Choroid plexus epithelial cell (primary cell): ENCODE measurements at regions not wholly inside any gene's neighbourhood (a gene's known extent, or its start where the extent isn't known, plus 50 kb on each side); places are given as distances from the start of the nearest gene placed in this dataset.

Source experiments
- DNase-seq: peaks from one replicate; pipeline ENCODE4 v3.0.0-alpha.2; 2010; ENCODE audit warnings: low read depth
- H3K4me3 ChIP-seq: 2 replicates; pipeline ENCODE4 v1.5.1; 2011; ENCODE audit warnings: low read depth, mild to moderate bottlenecking, control low read depth, low read length, moderate library complexity
- TF ChIP-seq, protein P1 (sequence below): conservative IDR thresholded peaks from 2 replicates; pipeline ENCODE4 v1.5.1; 2011; ENCODE audit warnings: low read depth, mild to moderate bottlenecking, control low read depth, inconsistent platforms, low read length, moderate library complexity

GRCh38 chr1:37243368-37244082, 209.2 kb upstream of the GRIK3 start:
- no peak overlapping the region for H3K4me3 ChIP-seq
- TF ChIP-seq, protein P1, sequence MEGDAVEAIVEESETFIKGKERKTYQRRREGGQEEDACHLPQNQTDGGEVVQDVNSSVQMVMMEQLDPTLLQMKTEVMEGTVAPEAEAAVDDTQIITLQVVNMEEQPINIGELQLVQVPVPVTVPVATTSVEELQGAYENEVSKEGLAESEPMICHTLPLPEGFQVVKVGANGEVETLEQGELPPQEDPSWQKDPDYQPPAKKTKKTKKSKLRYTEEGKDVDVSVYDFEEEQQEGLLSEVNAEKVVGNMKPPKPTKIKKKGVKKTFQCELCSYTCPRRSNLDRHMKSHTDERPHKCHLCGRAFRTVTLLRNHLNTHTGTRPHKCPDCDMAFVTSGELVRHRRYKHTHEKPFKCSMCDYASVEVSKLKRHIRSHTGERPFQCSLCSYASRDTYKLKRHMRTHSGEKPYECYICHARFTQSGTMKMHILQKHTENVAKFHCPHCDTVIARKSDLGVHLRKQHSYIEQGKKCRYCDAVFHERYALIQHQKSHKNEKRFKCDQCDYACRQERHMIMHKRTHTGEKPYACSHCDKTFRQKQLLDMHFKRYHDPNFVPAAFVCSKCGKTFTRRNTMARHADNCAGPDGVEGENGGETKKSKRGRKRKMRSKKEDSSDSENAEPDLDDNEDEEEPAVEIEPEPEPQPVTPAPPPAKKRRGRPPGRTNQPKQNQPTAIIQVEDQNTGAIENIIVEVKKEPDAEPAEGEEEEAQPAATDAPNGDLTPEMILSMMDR = no peak
- no peak for DNase-seq

GRCh38 chr1:37244083-37244480, 209.8 kb upstream of the GRIK3 start:
- no peak overlapping the region for H3K4me3 ChIP-seq
- TF ChIP-seq, protein P1 = no peak
- no peak for DNase-seq

DNA sequence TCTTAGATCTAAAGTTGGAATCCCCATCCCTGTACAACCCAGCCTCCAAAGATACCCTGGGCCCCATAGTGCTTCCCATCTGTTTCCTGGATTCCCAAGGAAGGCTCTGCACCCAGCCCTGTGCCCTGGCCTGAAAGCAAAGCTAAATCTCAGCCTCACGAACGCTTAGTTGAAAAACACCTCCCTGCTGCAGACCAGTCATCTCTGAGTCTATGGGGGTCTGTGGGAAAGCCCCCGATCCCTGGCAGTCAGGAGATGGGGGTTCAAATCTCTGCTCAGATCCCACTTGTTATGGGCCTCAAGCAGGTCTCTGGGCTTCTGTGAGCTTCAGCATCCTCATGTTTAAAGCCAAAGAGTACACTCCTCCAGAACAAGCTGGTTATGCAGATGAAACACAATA, 210.5 kb upstream of the GRIK3 start:
- TF ChIP-seq, protein P1 = no peak
- no peak overlapping the region for H3K4me3 ChIP-seq
- DNase-seq = no peak

GRCh38 chr1:37246631-37247030, 212.3 kb upstream of the GRIK3 start:
- TF ChIP-seq, protein P1 = no peak
- H3K4me3 ChIP-seq = no peak overlapping the region
- no peak for DNase-seq

DNA sequence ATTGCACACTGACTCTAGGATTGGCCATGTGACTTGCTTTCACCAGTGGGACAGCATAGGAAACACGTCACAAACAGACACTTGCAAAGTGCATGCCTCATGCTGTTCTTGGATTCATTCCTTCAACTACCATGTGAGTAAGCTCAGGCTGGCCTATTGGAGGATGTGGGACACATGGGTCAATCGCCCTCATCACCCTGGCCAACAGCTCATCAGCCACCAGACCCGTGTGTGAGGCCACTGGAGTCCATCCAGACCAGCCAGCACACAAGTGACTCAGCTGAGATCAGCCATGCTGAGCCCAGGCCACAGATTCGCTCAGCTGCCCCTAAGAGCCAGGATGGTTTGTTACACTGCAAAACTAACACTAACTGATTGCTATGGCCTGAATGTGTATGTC, 216.1 kb upstream of the GRIK3 start:
- TF ChIP-seq, protein P1 = no peak
- DNase-seq = no peak
- H3K4me3 ChIP-seq = no peak overlapping the region

DNA sequence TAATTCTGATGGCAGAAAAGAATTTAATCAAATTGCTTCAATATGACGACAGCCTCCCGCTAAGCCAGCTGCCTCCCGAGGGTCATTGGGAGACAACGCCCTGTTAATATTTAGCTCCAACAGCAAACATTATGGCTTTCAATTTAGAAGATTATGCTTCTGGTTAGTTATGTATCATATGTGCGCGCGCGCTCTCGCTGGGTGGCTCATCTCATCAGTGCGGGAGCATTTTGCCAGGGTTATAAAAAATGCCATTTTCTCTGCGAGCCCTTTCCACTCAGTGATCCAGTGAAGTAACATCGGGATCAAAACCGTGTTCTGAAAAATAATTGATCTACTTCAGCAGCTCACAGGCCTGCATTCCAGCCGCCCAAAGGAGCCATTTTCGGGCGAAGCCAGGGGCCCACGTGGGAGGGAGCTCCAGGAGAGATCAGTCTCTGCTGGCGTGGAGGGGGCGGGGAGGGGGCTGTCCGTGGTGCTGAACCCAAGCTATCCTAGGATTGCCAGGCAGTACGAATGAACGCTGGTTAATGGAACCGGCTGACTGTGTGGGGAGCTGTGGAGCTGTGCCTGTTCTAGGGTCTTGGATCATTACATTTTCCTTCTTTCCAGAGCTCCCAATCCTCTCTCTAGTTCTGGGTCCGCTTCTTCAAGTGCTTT, 219.1 kb upstream of the ZC3H12A start:
- TF ChIP-seq, protein P1 = no peak
- DNase-seq = peak; percentile 2
- no peak overlapping the region for H3K4me3 ChIP-seq

DNA sequence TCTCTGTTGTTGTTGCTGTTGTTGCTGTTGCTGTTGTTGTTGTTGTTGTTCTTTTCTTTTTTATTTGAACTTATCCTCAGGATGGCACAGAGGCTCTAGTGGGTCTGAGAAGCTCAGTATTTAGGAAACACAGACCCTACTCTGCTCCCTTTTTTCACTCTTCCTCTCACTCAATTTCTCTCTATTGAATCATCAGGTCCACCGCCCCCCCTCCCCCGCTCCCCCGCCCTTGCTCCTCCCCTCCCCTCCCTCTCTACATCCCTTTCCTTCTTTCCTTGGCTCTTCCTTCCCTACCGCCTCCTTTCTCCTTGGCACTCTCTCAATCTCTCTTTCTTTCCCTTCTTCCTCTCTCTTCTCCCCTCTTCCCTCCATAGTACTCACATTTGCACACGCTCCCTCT, 218.5 kb upstream of the ZC3H12A start:
- TF ChIP-seq, protein P1 = no peak
- no peak for DNase-seq
- H3K4me3 ChIP-seq = no peak overlapping the region
